ENCODE measurements at regions not wholly inside any gene's neighbourhood (a gene's known extent, or its start where the extent isn't known, plus 50 kb on each side); places are given as distances from the start of the nearest gene placed in this dataset.

DNA sequence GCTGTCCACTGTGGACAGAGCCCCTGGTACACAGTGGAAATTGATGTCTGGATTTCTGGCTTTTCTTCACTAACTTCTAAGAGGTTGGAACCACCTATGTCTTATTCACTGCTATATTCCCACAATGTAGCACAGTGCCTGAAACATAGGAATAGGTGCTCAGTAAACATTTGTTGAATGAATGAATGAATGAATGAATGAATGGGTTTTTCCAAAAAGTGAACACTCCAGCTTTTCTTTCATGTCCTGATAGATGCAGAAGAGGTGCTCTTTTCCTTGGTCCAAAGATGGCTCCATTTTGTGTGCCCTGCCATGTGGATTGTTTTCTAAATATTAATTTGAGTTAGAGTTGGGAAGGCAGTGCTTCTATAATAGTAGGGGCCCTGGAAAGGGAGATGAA lies 124.1 kb downstream of the SP3 start:
- no peak for TF ChIP-seq POLR2A (IDR thresholded peaks at IDR 0.05)
- TF ChIP-seq, protein P1, sequence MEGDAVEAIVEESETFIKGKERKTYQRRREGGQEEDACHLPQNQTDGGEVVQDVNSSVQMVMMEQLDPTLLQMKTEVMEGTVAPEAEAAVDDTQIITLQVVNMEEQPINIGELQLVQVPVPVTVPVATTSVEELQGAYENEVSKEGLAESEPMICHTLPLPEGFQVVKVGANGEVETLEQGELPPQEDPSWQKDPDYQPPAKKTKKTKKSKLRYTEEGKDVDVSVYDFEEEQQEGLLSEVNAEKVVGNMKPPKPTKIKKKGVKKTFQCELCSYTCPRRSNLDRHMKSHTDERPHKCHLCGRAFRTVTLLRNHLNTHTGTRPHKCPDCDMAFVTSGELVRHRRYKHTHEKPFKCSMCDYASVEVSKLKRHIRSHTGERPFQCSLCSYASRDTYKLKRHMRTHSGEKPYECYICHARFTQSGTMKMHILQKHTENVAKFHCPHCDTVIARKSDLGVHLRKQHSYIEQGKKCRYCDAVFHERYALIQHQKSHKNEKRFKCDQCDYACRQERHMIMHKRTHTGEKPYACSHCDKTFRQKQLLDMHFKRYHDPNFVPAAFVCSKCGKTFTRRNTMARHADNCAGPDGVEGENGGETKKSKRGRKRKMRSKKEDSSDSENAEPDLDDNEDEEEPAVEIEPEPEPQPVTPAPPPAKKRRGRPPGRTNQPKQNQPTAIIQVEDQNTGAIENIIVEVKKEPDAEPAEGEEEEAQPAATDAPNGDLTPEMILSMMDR (IDR thresholded peaks at IDR 0.05) = no peak

Measured in gastroesophageal sphincter (tissue), 3 donors.